Mesenchymal stem cell (in vitro differentiated cells and primary cell): ENCODE measurements at regions not wholly inside any gene's neighbourhood (a gene's known extent, or its start where the extent isn't known, plus 50 kb on each side); places are given as distances from the start of the nearest gene placed in this dataset.

Experiments used
- DNase-seq: peaks from one replicate; pipeline ENCODE4 v3.0.0-alpha.2; 2013
- H2AFZ ChIP-seq: one replicate; pipeline ENCODE4 v1.6.1; 2013; ENCODE audit warnings: low read depth, mild to moderate bottlenecking, control low read depth, inconsistent platforms, low read length, moderate library complexity
- H2AK5ac ChIP-seq: 2 replicates; pipeline ENCODE4 v1.6.1; 2013; ENCODE audit warnings: low read length, moderate library complexity, mild to moderate bottlenecking, inconsistent platforms; ENCODE audit not compliant: severe bottlenecking
- H2BK120ac ChIP-seq: one replicate; pipeline ENCODE4 v1.6.1; 2013; ENCODE audit warnings: low read depth, mild to moderate bottlenecking, inconsistent platforms, low read length, moderate library complexity
- H2BK12ac ChIP-seq, 2 experiments: one replicate each; pipeline ENCODE4 v1.6.1; 2013; ENCODE audit warnings: inconsistent platforms in 2 of 2, low read length in 2 of 2, mild to moderate bottlenecking in 2 of 2, moderate library complexity in 2 of 2, control low read depth in 1 of 2
- H2BK15ac ChIP-seq: one replicate; pipeline ENCODE4 v1.6.1; 2013; ENCODE audit warnings: mild to moderate bottlenecking, low read depth, inconsistent platforms; ENCODE audit not compliant: poor library complexity, severe bottlenecking
- H2BK5ac ChIP-seq: 2 replicates; pipeline ENCODE4 v1.6.1; 2013; ENCODE audit warnings: low read depth, mild to moderate bottlenecking, low read length, control low read depth, inconsistent platforms; ENCODE audit not compliant: poor library complexity, severe bottlenecking
- H3K14ac ChIP-seq, 2 experiments: one replicate each; pipeline ENCODE4 v1.6.1; 2013; ENCODE audit warnings: inconsistent platforms in 2 of 2, low read length in 2 of 2, control low read depth in 1 of 2, mild to moderate bottlenecking in 1 of 2, moderate library complexity in 1 of 2
- H3K18ac ChIP-seq, 2 experiments: one replicate each; pipeline ENCODE4 v1.6.1; 2013; ENCODE audit warnings: inconsistent platforms in 2 of 2, low read length in 2 of 2, control low read depth in 1 of 2, low read depth in 1 of 2, mild to moderate bottlenecking in 1 of 2
- H3K23ac ChIP-seq, 2 experiments: one replicate each; pipeline ENCODE4 v1.6.1; 2013; ENCODE audit warnings: inconsistent platforms in 2 of 2, low read length in 2 of 2, mild to moderate bottlenecking in 2 of 2, moderate library complexity in 2 of 2, control low read depth in 1 of 2
- H3K27ac ChIP-seq: 2 replicates; pipeline ENCODE4 v1.5.1; 2013; ENCODE audit warnings: mild to moderate bottlenecking, moderate library complexity, low read length, control low read depth, inconsistent platforms; ENCODE audit not compliant: poor library complexity, severe bottlenecking
- H3K27me3 ChIP-seq, 2 experiments: 2 replicates each; pipeline versions ENCODE4 v1.6.1 to v1.7.0; 2013; ENCODE audit warnings: low read length in 2 of 2, mild to moderate bottlenecking in 2 of 2, moderate library complexity in 2 of 2, control low read depth in 1 of 2, inconsistent platforms in 1 of 2; ENCODE audit not compliant: control insufficient read depth in 1 of 2, insufficient read depth in 1 of 2
- H3K36me3 ChIP-seq, 2 experiments: 2 replicates each; pipeline versions ENCODE4 v1.6.1 to v1.7.0; 2013; ENCODE audit warnings: low read length in 2 of 2, control low read depth in 1 of 2, inconsistent platforms in 1 of 2, low read depth in 1 of 2, mild to moderate bottlenecking in 1 of 2; ENCODE audit not compliant: insufficient read depth in 2 of 2, control insufficient read depth in 1 of 2
- H3K4ac ChIP-seq, 2 experiments: one replicate each; pipeline ENCODE4 v1.6.1; 2013; ENCODE audit warnings: inconsistent platforms in 2 of 2, low read length in 2 of 2, mild to moderate bottlenecking in 2 of 2, moderate library complexity in 2 of 2, control low read depth in 1 of 2, low read depth in 1 of 2
- H3K4me1 ChIP-seq: 2 replicates; pipeline ENCODE4 v1.6.1; 2013; ENCODE audit warnings: low read depth, low read length, control low read depth; ENCODE audit not compliant: control insufficient read depth, insufficient read depth
- H3K4me2 ChIP-seq: 2 replicates; pipeline ENCODE4 v1.6.1; 2013; ENCODE audit warnings: low read length, mild to moderate bottlenecking, inconsistent platforms; ENCODE audit not compliant: poor library complexity, severe bottlenecking
- H3K4me3 ChIP-seq, 2 experiments: 2 replicates each; pipeline versions ENCODE4 v1.5.1 to v1.7.0; 2013; ENCODE audit warnings: low read length in 2 of 2, mild to moderate bottlenecking in 2 of 2, control low read depth in 1 of 2, low read depth in 1 of 2; ENCODE audit not compliant: insufficient read depth in 1 of 2
- H3K79me1 ChIP-seq: replicated peaks from 2 replicates; pipeline ENCODE4 v1.6.1; 2013; ENCODE audit warnings: mild to moderate bottlenecking, control low read depth, low read length, inconsistent platforms; ENCODE audit not compliant: poor library complexity, severe bottlenecking
- H3K9ac ChIP-seq: 2 replicates; pipeline ENCODE4 v1.7.0; 2013; ENCODE audit warnings: mild to moderate bottlenecking, low read length, moderate library complexity
- H3K9me3 ChIP-seq: 2 replicates; pipeline ENCODE4 v1.7.0; 2013; ENCODE audit warnings: mild to moderate bottlenecking, low read length; ENCODE audit not compliant: control insufficient read depth
- H4K8ac ChIP-seq: one replicate; pipeline ENCODE4 v1.6.1; 2013; ENCODE audit warnings: inconsistent platforms, mild to moderate bottlenecking, low read length, moderate library complexity
- H4K91ac ChIP-seq: one replicate; pipeline ENCODE4 v1.6.1; 2013; ENCODE audit warnings: mild to moderate bottlenecking, low read length, inconsistent platforms
- WGBS: methylation state at CpG from one replicate; pipeline ENCODE4 v1.1.7; 2013; ENCODE audit warnings: mixed read lengths; 5-methylcytosine and 5-hydroxymethylcytosine counted together

- Histone ChIP-seq H2AK5ac (no peak overlapping the region), H3K9ac (no peak overlapping the region), H3K27me3 (no peaks in the 10 kb centered on the region), H2AFZ (no peak overlapping the region), H2BK5ac (no peak overlapping the region), H2BK15ac (no peak overlapping the region), H4K91ac (no peak overlapping the region), H3K4ac (no peak overlapping the region), H3K4me1 (peaks cover 3% of the 10 kb centered on the region), H4K8ac (no peak overlapping the region), H3K23ac (no peak overlapping the region), H2BK12ac (no peak overlapping the region), H3K36me3 (no peaks in the 10 kb centered on the region), H2BK120ac (no peak overlapping the region), H3K4me2 (no peak overlapping the region), H3K14ac (no peak overlapping the region), H3K4me3 (no peak overlapping the region), H3K18ac (no peak overlapping the region), H3K9me3 (no peaks in the 10 kb centered on the region), H3K27ac (no peak overlapping the region), H3K79me1 (no peaks in the 10 kb centered on the region)
- no peak for DNase-seq
Measured at GRCh38 chr10:78659598-78659967, 409.2 kb upstream of the ZMIZ1 start.

GRCh38 chr10:78660446-78661106, 408.2 kb upstream of the ZMIZ1 start:
- no peak overlapping the region for H3K4ac ChIP-seq
- no peak overlapping the region for H3K4me2 ChIP-seq
- H3K9me3 ChIP-seq: peaks cover 3% of the 10 kb centered on the region
- no peak for DNase-seq
- no peak overlapping the region for H2BK15ac ChIP-seq
- H3K4me3 ChIP-seq: no peak overlapping the region
- no peak overlapping the region for H3K23ac ChIP-seq
- H3K14ac ChIP-seq: no peak overlapping the region
- no peaks in the 10 kb centered on the region for H3K27me3 ChIP-seq
- no peak overlapping the region for H3K9ac ChIP-seq
- H4K91ac ChIP-seq: no peak overlapping the region
- no peak overlapping the region for H2BK5ac ChIP-seq
- no peak overlapping the region for H3K18ac ChIP-seq
- no peak overlapping the region for H2BK120ac ChIP-seq
- no peak overlapping the region for H2BK12ac ChIP-seq
- no peaks in the 10 kb centered on the region for H3K79me1 ChIP-seq
- H2AFZ ChIP-seq: no peak overlapping the region
- H2AK5ac ChIP-seq: no peak overlapping the region
- no peaks in the 10 kb centered on the region for H3K36me3 ChIP-seq
- peaks cover 3% of the 10 kb centered on the region for H3K4me1 ChIP-seq
- no peak overlapping the region for H4K8ac ChIP-seq
- WGBS: 80% methylated on average over 5 of the region's 7 CpGs
- H3K27ac ChIP-seq: no peak overlapping the region

- WGBS: 83% methylated on average over 4 of the region's 4 CpGs
Measured at GRCh38 chr10:78663721-78664120, 405.0 kb upstream of the ZMIZ1 start.

GRCh38 chr10:78664929-78665553, 403.7 kb upstream of the ZMIZ1 start:
- DNase-seq: peak; percentile 20
- H3K27me3 ChIP-seq: no peaks in the 10 kb centered on the region
- H2AK5ac ChIP-seq: no peak overlapping the region

More at GRCh38 chr10:78663721-78664120, 405.0 kb upstream of the ZMIZ1 start:
- Histone ChIP-seq H3K27me3 (no peaks in the 10 kb centered on the region), H2BK5ac (no peak overlapping the region), H3K14ac (no peak overlapping the region), H4K8ac (no peak overlapping the region), H2BK120ac (no peak overlapping the region), H2AK5ac (no peak overlapping the region), H3K4me2 (no peak overlapping the region), H3K36me3 (no peaks in the 10 kb centered on the region), H2AFZ (no peak overlapping the region), H3K27ac (no peak overlapping the region), H3K23ac (no peak overlapping the region), H3K4me1 (no peaks in the 10 kb centered on the region), H3K79me1 (no peaks in the 10 kb centered on the region), H3K4ac (no peak overlapping the region), H3K4me3 (no peak overlapping the region), H4K91ac (no peak overlapping the region), H3K9ac (no peak overlapping the region), H2BK15ac (no peak overlapping the region), H3K18ac (no peak overlapping the region), H2BK12ac (no peak overlapping the region), H3K9me3 (peaks cover 3% of the 10 kb centered on the region)
- no peak for DNase-seq

More at GRCh38 chr10:78664929-78665553, 403.7 kb upstream of the ZMIZ1 start:
- WGBS: 65% methylated on average over 4 of the region's 4 CpGs
- Histone ChIP-seq H3K27ac (no peak overlapping the region), H4K8ac (no peak overlapping the region), H2BK120ac (no peak overlapping the region), H3K4ac (no peak overlapping the region), H3K4me3 (no peak overlapping the region), H3K9ac (no peak overlapping the region), H3K18ac (no peak overlapping the region), H3K23ac (no peak overlapping the region), H2BK12ac (no peak overlapping the region), H2BK5ac (no peak overlapping the region), H3K9me3 (peaks cover 3% of the 10 kb centered on the region), H4K91ac (no peak overlapping the region), H3K79me1 (no peaks in the 10 kb centered on the region), H2AFZ (no peak overlapping the region), H3K36me3 (no peaks in the 10 kb centered on the region), H3K4me2 (no peak overlapping the region), H3K14ac (no peak overlapping the region), H3K4me1 (no peaks in the 10 kb centered on the region), H2BK15ac (no peak overlapping the region)
